ENCODE measurements at regions not wholly inside any gene's neighbourhood (a gene's known extent, or its start where the extent isn't known, plus 50 kb on each side); places are given as distances from the start of the nearest gene placed in this dataset.

DNA sequence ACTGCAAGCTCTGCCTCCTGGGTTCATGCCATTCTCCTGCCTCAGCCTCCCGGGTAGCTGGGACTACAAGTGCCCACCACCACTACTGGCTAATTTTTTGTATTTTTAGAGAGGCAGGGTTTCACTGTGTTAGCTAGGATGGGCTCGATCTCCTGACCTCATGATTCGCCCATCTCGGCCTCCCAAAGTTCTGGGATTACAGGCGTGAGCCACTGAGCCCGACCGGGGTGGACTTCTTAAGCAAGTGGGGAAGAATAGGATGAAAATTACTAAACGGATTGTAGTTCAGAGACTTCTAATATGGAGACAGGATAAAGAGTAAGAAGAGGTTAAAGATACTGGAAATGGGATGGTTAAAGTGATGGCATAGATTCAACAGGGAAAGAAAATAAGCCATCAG, 132.3 kb upstream of the IRX2 start:
- no peaks in the 10 kb centered on the region for H3K36me3 Mint-ChIP-seq (ENCODE audit: low read depth)
- no peak overlapping the region for H3K4me3 Mint-ChIP-seq (ENCODE audit: low read depth)
- intact Hi-C loops (cut with micrococcal nuclease): no loop called here
- no peaks in the 10 kb centered on the region for H3K4me1 Mint-ChIP-seq (ENCODE audit: low read depth)
- no peak for DNase-seq (ENCODE audit: low spot score)
- H3K9me3 Mint-ChIP-seq: peaks cover 34% of the 10 kb centered on the region
- no peaks in the 10 kb centered on the region for H3K27me3 Mint-ChIP-seq (ENCODE audit: low read depth)
- no peak overlapping the region for H3K27ac Mint-ChIP-seq

GRCh38 chr5:2879701-2880100, 128.2 kb upstream of the IRX2 start:
- no peak for DNase-seq (ENCODE audit: low spot score)
- Mint-ChIP-seq H3K4me3 (ENCODE audit: low read depth) (no peak overlapping the region), H3K36me3 (ENCODE audit: low read depth) (no peaks in the 10 kb centered on the region), H3K27me3 (ENCODE audit: low read depth) (no peaks in the 10 kb centered on the region), H3K4me1 (ENCODE audit: low read depth) (no peaks in the 10 kb centered on the region), H3K27ac (no peak overlapping the region), H3K9me3 (peaks cover 47% of the 10 kb centered on the region)
- intact Hi-C loops (cut with micrococcal nuclease): no loop called here

DNA sequence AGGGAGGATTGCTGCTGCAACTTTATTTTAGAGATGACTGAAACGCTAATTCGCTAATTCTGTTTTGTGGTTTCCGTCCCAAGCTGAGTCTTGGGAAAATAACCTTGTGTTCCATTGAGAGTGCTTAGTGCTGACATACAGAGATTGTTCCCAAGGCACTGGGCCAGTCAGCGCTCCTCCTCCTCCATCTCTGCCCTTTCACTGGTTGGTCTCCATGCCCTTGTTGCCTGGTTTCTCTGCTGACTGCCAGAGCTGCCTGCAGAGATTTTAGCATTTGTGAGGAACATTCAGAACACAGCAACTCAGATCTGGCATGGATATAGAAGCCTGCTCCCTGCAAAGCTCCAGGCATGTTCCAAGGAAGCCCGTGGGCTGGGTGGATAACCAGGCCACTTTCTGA, 126.0 kb upstream of the IRX2 start:
- H3K36me3 Mint-ChIP-seq (ENCODE audit: low read depth): no peaks in the 10 kb centered on the region
- no peak for DNase-seq (ENCODE audit: low spot score)
- H3K4me1 Mint-ChIP-seq (ENCODE audit: low read depth): no peaks in the 10 kb centered on the region
- peaks cover 40% of the 10 kb centered on the region for H3K9me3 Mint-ChIP-seq
- H3K27ac Mint-ChIP-seq: no peak overlapping the region
- no peak overlapping the region for H3K4me3 Mint-ChIP-seq (ENCODE audit: low read depth)
- H3K27me3 Mint-ChIP-seq (ENCODE audit: low read depth): no peaks in the 10 kb centered on the region
- intact Hi-C loops (cut with micrococcal nuclease): no loop called here

DNA sequence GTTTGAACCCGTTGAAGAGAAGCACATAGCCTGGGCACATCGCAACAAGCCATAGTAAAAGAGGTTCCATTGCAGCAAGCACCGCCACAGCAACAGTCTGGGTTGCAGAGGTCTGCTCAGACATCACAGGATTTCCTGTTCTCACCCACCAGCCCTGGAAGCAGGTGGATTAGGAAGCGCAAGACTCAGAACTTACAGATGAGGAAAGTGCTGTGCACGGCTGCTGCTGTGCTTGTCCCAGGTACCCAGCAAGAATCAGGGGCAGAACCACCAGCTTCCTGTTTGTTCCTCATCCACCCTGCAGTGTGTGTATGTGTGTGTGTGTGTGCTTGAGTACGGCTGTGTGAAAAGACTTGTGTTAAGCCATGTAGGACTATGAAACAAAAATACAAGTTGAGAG, 124.7 kb upstream of the IRX2 start:
- DNase-seq (ENCODE audit: low spot score): no peak
- Mint-ChIP-seq H3K4me1 (ENCODE audit: low read depth) (no peaks in the 10 kb centered on the region), H3K27ac (no peak overlapping the region), H3K4me3 (ENCODE audit: low read depth) (no peak overlapping the region), H3K36me3 (ENCODE audit: low read depth) (no peaks in the 10 kb centered on the region), H3K27me3 (ENCODE audit: low read depth) (no peaks in the 10 kb centered on the region), H3K9me3 (peaks cover 33% of the 10 kb centered on the region)
- intact Hi-C loops (cut with micrococcal nuclease): no loop called here

DNA sequence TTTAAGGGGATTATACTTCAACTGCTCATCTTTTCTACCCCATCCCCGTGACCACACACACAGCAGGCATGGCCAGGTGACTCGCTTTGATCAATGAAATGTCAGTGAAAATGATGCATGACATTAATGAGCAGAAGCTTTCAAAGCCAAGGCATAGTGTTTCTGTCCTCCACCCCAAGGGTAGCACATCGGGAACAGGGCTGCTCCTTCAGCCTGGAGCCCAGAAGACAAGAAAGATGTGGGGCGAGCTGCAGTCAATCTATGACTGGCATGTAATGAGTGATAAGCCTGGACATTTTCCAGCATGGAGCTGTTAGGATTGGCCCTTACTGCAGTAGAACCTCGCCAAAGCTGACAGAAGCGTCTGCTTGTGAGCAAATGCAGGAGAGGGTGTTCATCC, 122.6 kb upstream of the IRX2 start:
- Mint-ChIP-seq H3K9me3 (peaks cover 26% of the 10 kb centered on the region), H3K36me3 (ENCODE audit: low read depth) (no peaks in the 10 kb centered on the region), H3K27ac (no peak overlapping the region), H3K4me3 (ENCODE audit: low read depth) (no peak overlapping the region), H3K27me3 (ENCODE audit: low read depth) (no peaks in the 10 kb centered on the region), H3K4me1 (ENCODE audit: low read depth) (no peaks in the 10 kb centered on the region)
- no peak for DNase-seq (ENCODE audit: low spot score)
- intact Hi-C loops (cut with micrococcal nuclease): no loop called here

- H3K27me3 Mint-ChIP-seq (ENCODE audit: low read depth): no peaks in the 10 kb centered on the region
- no peaks in the 10 kb centered on the region for H3K36me3 Mint-ChIP-seq (ENCODE audit: low read depth)
- no peak for DNase-seq (ENCODE audit: low spot score)
- no peak overlapping the region for H3K27ac Mint-ChIP-seq
- H3K4me1 Mint-ChIP-seq (ENCODE audit: low read depth): no peaks in the 10 kb centered on the region
- H3K9me3 Mint-ChIP-seq: peaks cover 14% of the 10 kb centered on the region
- intact Hi-C loops (cut with micrococcal nuclease): no loop called here
- H3K4me3 Mint-ChIP-seq (ENCODE audit: low read depth): no peak overlapping the region
Measured at GRCh38 chr5:2872676-2873075, 121.2 kb upstream of the IRX2 start.

GRCh38 chr5:2871282-2871681, 119.8 kb upstream of the IRX2 start:
- no peaks in the 10 kb centered on the region for H3K36me3 Mint-ChIP-seq (ENCODE audit: low read depth)
- DNase-seq (ENCODE audit: low spot score): no peak
- no peaks in the 10 kb centered on the region for H3K4me1 Mint-ChIP-seq (ENCODE audit: low read depth)
- no peaks in the 10 kb centered on the region for H3K27me3 Mint-ChIP-seq (ENCODE audit: low read depth)
- no peak overlapping the region for H3K4me3 Mint-ChIP-seq (ENCODE audit: low read depth)
- H3K9me3 Mint-ChIP-seq: peaks cover 18% of the 10 kb centered on the region
- no peak overlapping the region for H3K27ac Mint-ChIP-seq
- intact Hi-C loops (cut with micrococcal nuclease): no loop called here

GRCh38 chr5:2869471-2869870, 118.0 kb upstream of the IRX2 start:
- Mint-ChIP-seq H3K36me3 (ENCODE audit: low read depth) (no peaks in the 10 kb centered on the region), H3K27me3 (ENCODE audit: low read depth) (no peaks in the 10 kb centered on the region), H3K27ac (no peak overlapping the region), H3K4me3 (ENCODE audit: low read depth) (no peak overlapping the region), H3K9me3 (peaks cover 18% of the 10 kb centered on the region), H3K4me1 (ENCODE audit: low read depth) (no peaks in the 10 kb centered on the region)
- intact Hi-C loops (cut with micrococcal nuclease): no loop called here
- DNase-seq (ENCODE audit: low spot score): no peak

- H3K4me1 Mint-ChIP-seq (ENCODE audit: low read depth): no peaks in the 10 kb centered on the region
- H3K4me3 Mint-ChIP-seq (ENCODE audit: low read depth): no peak overlapping the region
- H3K36me3 Mint-ChIP-seq (ENCODE audit: low read depth): no peaks in the 10 kb centered on the region
- H3K27me3 Mint-ChIP-seq (ENCODE audit: low read depth): no peaks in the 10 kb centered on the region
- intact Hi-C loops (cut with micrococcal nuclease): no loop called here
- H3K27ac Mint-ChIP-seq: no peak overlapping the region
- peaks cover 18% of the 10 kb centered on the region for H3K9me3 Mint-ChIP-seq
- no peak for DNase-seq (ENCODE audit: low spot score)
Measured at GRCh38 chr5:2867373-2867933, 116.0 kb upstream of the IRX2 start.

GRCh38 chr5:2866662-2867372, 115.3 kb upstream of the IRX2 start:
- no peaks in the 10 kb centered on the region for H3K4me1 Mint-ChIP-seq (ENCODE audit: low read depth)
- no peak for DNase-seq (ENCODE audit: low spot score)
- intact Hi-C loops (cut with micrococcal nuclease): no loop called here
- H3K27me3 Mint-ChIP-seq (ENCODE audit: low read depth): no peaks in the 10 kb centered on the region
- H3K9me3 Mint-ChIP-seq: peaks cover 23% of the 10 kb centered on the region
- no peak overlapping the region for H3K27ac Mint-ChIP-seq
- no peak overlapping the region for H3K4me3 Mint-ChIP-seq (ENCODE audit: low read depth)
- H3K36me3 Mint-ChIP-seq (ENCODE audit: low read depth): no peaks in the 10 kb centered on the region

GRCh38 chr5:2865856-2866255, 114.4 kb upstream of the IRX2 start:
- peaks cover 20% of the 10 kb centered on the region for H3K9me3 Mint-ChIP-seq
- no peaks in the 10 kb centered on the region for H3K27me3 Mint-ChIP-seq (ENCODE audit: low read depth)
- no peak overlapping the region for H3K27ac Mint-ChIP-seq
- intact Hi-C loops (cut with micrococcal nuclease): no loop called here
- no peaks in the 10 kb centered on the region for H3K4me1 Mint-ChIP-seq (ENCODE audit: low read depth)
- no peak for DNase-seq (ENCODE audit: low spot score)
- H3K4me3 Mint-ChIP-seq (ENCODE audit: low read depth): no peak overlapping the region
- H3K36me3 Mint-ChIP-seq (ENCODE audit: low read depth): no peaks in the 10 kb centered on the region

DNA sequence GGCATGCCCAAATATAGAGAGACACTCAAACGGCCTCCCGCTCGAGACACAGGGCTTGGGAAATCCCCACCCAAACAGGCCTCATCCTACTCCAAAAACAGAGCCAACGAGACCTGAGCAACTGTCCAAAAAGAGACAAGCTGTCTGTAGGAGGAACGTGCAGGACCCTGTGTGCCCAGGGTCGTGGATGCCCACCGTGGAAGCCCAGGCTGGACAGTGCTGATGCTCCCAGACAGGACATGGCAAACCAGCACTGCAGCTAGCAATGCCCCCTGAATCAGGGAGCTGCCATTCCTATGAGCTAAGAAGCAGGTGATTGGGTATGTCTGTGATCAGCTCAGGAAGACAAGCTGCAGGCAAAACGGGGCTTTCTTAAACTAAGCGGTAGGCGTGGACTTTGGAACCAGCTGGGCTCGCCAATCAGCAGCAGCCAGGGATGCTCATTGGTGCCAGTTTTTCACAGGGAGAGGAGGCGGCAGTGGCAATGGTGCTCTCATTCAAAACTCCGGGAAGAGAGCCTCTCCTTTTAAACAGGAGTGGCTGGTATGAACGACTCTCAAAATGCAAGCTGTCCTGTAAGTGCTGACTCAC, 113.1 kb upstream of the IRX2 start:
- Mint-ChIP-seq H3K27me3 (ENCODE audit: low read depth) (no peaks in the 10 kb centered on the region), H3K4me1 (ENCODE audit: low read depth) (no peaks in the 10 kb centered on the region), H3K4me3 (ENCODE audit: low read depth) (no peak overlapping the region), H3K36me3 (ENCODE audit: low read depth) (no peaks in the 10 kb centered on the region), H3K27ac (no peak overlapping the region), H3K9me3 (peaks cover 16% of the 10 kb centered on the region)
- intact Hi-C loops (cut with micrococcal nuclease): no loop called here
- DNase-seq (ENCODE audit: low spot score): no peak

- Mint-ChIP-seq H3K4me1 (ENCODE audit: low read depth) (no peaks in the 10 kb centered on the region), H3K36me3 (ENCODE audit: low read depth) (no peaks in the 10 kb centered on the region), H3K27me3 (ENCODE audit: low read depth) (no peaks in the 10 kb centered on the region), H3K4me3 (ENCODE audit: low read depth) (no peak overlapping the region), H3K9me3 (peaks cover 13% of the 10 kb centered on the region), H3K27ac (no peak overlapping the region)
- intact Hi-C loops (cut with micrococcal nuclease): no loop called here
- no peak for DNase-seq (ENCODE audit: low spot score)
Measured at GRCh38 chr5:2863675-2864433, 112.4 kb upstream of the IRX2 start.
